Activated CD8-positive, alpha-beta memory T cell treated with anti-CD3 and anti-CD28 coated beads for 1 hour (primary cell): ENCODE measurements at regions not wholly inside any gene's neighbourhood (a gene's known extent, or its start where the extent isn't known, plus 50 kb on each side); places are given as distances from the start of the nearest gene placed in this dataset.

ENCODE experiments used
- DNase-seq, 2 donors: peaks; one replicate each; pipeline ENCODE4 v3.0.0-alpha.2; 2020; ENCODE audit warnings: low read depth in 1 of 2; ENCODE audit errors: extremely low read depth in 1 of 2

- no peak for DNase-seq
These were observed 50.7 kb upstream of the FOXB1 start for GRCh38 chr15:59953392-59953883.

GRCh38 chr15:59952960-59953359, 51.2 kb upstream of the FOXB1 start:
- DNase-seq = no peak

GRCh38 chr15:59950603-59951388, 53.3 kb upstream of the FOXB1 start:
- no peak for DNase-seq

- DNase-seq = no peak
These were observed 55.0 kb upstream of the FOXB1 start for GRCh38 chr15:59948924-59949613.

GRCh38 chr15:59946084-59946483, 58.0 kb upstream of the FOXB1 start:
- no peak for DNase-seq

GRCh38 chr15:59945036-59945435, 59.1 kb upstream of the FOXB1 start:
- no peak for DNase-seq

- DNase-seq = no peak
These were observed 62.5 kb upstream of the FOXB1 start for GRCh38 chr15:59941612-59942011.

- DNase-seq = no peak
These were observed 63.2 kb upstream of the FOXB1 start for GRCh38 chr15:59940928-59941327.

- no peak for DNase-seq
These were observed 63.7 kb upstream of the FOXB1 start for GRCh38 chr15:59940456-59940855.

GRCh38 chr15:59936741-59937140, 67.4 kb upstream of the FOXB1 start:
- no peak for DNase-seq

- DNase-seq = no peak
These were observed 70.5 kb upstream of the FOXB1 start for GRCh38 chr15:59933607-59934006.

GRCh38 chr15:59931646-59932261, 72.4 kb upstream of the FOXB1 start:
- DNase-seq = no peak

- DNase-seq = no peak
These were observed 79.1 kb upstream of the FOXB1 start for GRCh38 chr15:59924812-59925522.

- no peak for DNase-seq
These were observed 80.0 kb upstream of the FOXB1 start for GRCh38 chr15:59924096-59924495.

GRCh38 chr15:59923508-59923907, 80.6 kb upstream of the FOXB1 start:
- no peak for DNase-seq

- no peak for DNase-seq
These were observed 84.8 kb upstream of the FOXB1 start for GRCh38 chr15:59918994-59919951.

GRCh38 chr15:59917504-59918157, 86.5 kb upstream of the FOXB1 start:
- peak; percentile 22 to 46 for DNase-seq

- DNase-seq = no peak
These were observed 98.1 kb upstream of the FOXB1 start for GRCh38 chr15:59906046-59906445.

GRCh38 chr15:59905176-59905575, 98.9 kb upstream of the FOXB1 start:
- DNase-seq = no peak
